NB4 (cell line): ENCODE measurements at regions not wholly inside any gene's neighbourhood (a gene's known extent, or its start where the extent isn't known, plus 50 kb on each side); places are given as distances from the start of the nearest gene placed in this dataset.

Source experiments
- DNase-seq: peaks from one replicate; pipeline ENCODE4 v3.0.0; 2010; ENCODE audit warnings: low read depth
- H3K4me3 ChIP-seq: one replicate; pipeline ENCODE4 v1.5.1; 2011; ENCODE audit warnings: mild to moderate bottlenecking, low read depth, low read length, moderate library complexity
- MAX ChIP-seq: IDR thresholded peaks from 2 replicates; pipeline ENCODE4 v1.6.1; 2011; ENCODE audit warnings: low read depth, low read length
- MYC ChIP-seq: IDR thresholded peaks from 2 replicates; pipeline ENCODE4 v1.6.1; 2011; ENCODE audit warnings: low read depth, low read length
- POLR2A ChIP-seq: IDR thresholded peaks from 2 replicates; pipeline ENCODE4 v1.6.1; 2011; ENCODE audit warnings: mild to moderate bottlenecking; ENCODE audit not compliant: insufficient read length; ENCODE audit errors: extremely low read depth
- TF ChIP-seq, protein P1 (sequence below): IDR thresholded peaks from one replicate; pipeline ENCODE4 v1.5.1; 2012; ENCODE audit warnings: low read depth, low read length

DNA sequence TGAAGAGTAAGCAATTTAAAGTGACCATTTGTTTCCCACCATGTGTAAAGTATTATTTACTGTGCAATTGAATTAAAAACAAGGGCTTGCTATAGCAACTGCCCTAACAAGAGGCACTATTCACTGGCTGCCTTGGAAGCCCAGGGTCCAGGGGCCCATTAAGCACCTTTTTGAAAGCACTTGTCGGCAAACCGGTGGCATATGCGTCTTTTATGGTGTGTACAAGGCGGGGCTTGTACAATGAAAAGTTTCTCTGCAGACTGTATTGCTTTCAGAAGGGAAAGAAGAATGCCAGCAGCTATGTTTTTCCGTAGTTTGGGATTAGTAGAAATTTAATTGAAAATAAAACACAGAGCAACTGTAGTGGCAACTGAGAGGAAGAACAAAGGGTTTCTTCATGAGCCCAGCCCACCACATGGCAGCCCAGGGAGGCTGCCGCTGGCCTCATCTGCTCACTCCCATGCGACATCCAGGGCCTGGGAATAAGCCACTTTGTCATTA lies 279.5 kb upstream of the PARD3B start:
- TF ChIP-seq POLR2A (no peak), MYC (no peak), MAX (no peak)
- TF ChIP-seq, protein P1, sequence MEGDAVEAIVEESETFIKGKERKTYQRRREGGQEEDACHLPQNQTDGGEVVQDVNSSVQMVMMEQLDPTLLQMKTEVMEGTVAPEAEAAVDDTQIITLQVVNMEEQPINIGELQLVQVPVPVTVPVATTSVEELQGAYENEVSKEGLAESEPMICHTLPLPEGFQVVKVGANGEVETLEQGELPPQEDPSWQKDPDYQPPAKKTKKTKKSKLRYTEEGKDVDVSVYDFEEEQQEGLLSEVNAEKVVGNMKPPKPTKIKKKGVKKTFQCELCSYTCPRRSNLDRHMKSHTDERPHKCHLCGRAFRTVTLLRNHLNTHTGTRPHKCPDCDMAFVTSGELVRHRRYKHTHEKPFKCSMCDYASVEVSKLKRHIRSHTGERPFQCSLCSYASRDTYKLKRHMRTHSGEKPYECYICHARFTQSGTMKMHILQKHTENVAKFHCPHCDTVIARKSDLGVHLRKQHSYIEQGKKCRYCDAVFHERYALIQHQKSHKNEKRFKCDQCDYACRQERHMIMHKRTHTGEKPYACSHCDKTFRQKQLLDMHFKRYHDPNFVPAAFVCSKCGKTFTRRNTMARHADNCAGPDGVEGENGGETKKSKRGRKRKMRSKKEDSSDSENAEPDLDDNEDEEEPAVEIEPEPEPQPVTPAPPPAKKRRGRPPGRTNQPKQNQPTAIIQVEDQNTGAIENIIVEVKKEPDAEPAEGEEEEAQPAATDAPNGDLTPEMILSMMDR: no peak
- no peak overlapping the region for H3K4me3 ChIP-seq
- no peak for DNase-seq

- no peak overlapping the region for H3K4me3 ChIP-seq
- TF ChIP-seq MAX (no peak), POLR2A (no peak), MYC (no peak)
- TF ChIP-seq, protein P1: no peak
- no peak for DNase-seq
These were observed 276.8 kb upstream of the PARD3B start for GRCh38 chr2:204268458-204268857.

DNA sequence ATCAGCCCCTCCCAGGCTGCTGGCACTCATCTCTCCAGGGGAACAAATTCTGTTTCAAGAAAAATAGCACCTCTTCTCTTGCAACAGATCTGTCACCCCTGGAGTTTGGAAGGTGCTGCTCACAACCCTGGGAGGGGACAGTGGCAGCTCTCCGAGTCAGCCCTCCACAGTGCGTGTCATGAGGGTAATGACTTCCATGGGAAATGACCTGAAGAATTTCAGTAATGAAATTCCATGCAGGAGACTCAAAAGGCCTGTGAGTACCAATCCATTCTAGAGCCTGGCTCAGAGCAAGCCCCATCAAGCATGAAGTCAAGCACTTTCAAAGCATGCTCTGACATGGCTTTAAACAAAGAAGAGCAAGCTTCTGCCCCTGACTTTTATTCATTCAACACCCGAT lies 276.3 kb upstream of the PARD3B start:
- DNase-seq: no peak
- no peak overlapping the region for H3K4me3 ChIP-seq
- no peak for TF ChIP-seq POLR2A
- TF ChIP-seq MYC: no peak
- no peak for TF ChIP-seq MAX
- TF ChIP-seq, protein P1: no peak

DNA sequence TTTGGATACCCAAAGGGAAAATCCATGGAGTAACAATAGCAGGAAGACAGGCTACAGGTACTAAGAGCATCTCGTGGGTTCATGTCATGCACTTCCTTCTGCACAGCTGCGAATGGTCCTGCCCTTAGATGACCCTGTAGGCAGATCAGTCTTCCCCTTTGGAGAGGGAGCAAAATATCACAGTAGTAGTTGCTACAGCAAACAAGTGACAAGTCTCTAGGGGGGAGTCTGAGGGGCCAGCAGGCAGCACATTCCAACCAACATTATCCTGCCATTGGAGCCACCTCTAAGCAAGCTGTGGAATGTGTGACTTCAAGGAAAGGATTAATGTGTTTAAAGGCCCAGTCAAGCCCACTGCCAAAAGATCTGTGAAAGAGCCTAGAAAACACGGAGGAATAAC lies 273.2 kb upstream of the PARD3B start:
- H3K4me3 ChIP-seq: no peak overlapping the region

GRCh38 chr2:204272610-204273287 lies 272.5 kb upstream of the PARD3B start:
- no peak overlapping the region for H3K4me3 ChIP-seq
- no peak for TF ChIP-seq POLR2A

More for the DNA sequence above, 273.2 kb upstream of the PARD3B start:
- TF ChIP-seq MYC (no peak), POLR2A (no peak), MAX (no peak)
- TF ChIP-seq, protein P1: no peak
- no peak for DNase-seq

GRCh38 chr2:204274429-204274828 lies 270.8 kb upstream of the PARD3B start:
- no peak for DNase-seq
- TF ChIP-seq, protein P1: no peak
- no peak for TF ChIP-seq MYC
- no peak for TF ChIP-seq MAX
- no peak for TF ChIP-seq POLR2A
- no peak overlapping the region for H3K4me3 ChIP-seq

More at GRCh38 chr2:204272610-204273287, 272.5 kb upstream of the PARD3B start:
- DNase-seq: no peak
